ENCODE measurements at regions not wholly inside any gene's neighbourhood (a gene's known extent, or its start where the extent isn't known, plus 50 kb on each side); places are given as distances from the start of the nearest gene placed in this dataset.

DNA sequence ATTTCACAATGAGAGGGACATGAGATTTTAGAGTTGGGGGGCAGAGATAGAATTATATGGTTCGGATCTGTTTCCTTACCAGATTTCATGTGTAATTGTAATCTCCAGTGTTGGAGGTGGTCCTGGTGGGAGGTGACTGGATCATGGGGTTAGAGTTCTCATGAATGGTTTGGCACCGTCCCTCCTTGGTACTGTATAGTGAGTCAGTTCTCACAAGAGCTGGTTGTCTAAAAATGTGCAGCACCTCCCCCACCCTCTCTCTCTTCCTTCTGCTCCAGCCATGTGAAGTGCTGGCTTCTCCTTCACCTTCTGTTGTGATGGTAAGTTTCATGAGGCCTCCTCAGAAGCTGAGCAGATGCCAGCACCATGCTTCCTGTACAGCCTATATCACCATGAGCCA, 138.1 kb downstream of the SCG2 start (continued):
- TF ChIP-seq, protein P1, sequence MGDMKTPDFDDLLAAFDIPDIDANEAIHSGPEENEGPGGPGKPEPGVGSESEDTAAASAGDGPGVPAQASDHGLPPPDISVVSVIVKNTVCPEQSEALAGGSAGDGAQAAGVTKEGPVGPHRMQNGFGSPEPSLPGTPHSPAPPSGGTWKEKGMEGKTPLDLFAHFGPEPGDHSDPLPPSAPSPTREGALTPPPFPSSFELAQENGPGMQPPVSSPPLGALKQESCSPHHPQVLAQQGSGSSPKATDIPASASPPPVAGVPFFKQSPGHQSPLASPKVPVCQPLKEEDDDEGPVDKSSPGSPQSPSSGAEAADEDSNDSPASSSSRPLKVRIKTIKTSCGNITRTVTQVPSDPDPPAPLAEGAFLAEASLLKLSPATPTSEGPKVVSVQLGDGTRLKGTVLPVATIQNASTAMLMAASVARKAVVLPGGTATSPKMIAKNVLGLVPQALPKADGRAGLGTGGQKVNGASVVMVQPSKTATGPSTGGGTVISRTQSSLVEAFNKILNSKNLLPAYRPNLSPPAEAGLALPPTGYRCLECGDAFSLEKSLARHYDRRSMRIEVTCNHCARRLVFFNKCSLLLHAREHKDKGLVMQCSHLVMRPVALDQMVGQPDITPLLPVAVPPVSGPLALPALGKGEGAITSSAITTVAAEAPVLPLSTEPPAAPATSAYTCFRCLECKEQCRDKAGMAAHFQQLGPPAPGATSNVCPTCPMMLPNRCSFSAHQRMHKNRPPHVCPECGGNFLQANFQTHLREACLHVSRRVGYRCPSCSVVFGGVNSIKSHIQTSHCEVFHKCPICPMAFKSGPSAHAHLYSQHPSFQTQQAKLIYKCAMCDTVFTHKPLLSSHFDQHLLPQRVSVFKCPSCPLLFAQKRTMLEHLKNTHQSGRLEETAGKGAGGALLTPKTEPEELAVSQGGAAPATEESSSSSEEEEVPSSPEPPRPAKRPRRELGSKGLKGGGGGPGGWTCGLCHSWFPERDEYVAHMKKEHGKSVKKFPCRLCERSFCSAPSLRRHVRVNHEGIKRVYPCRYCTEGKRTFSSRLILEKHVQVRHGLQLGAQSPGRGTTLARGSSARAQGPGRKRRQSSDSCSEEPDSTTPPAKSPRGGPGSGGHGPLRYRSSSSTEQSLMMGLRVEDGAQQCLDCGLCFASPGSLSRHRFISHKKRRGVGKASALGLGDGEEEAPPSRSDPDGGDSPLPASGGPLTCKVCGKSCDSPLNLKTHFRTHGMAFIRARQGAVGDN (IDR thresholded peaks at IDR 0.05): no peak

- ChIA-PET SMC1A (ENCODE audit: uncharacterized antibody, unreplicated experiment) (no interaction called here), RAD21 (ENCODE audit: unreplicated experiment) (no interaction called here), CTCF (no interaction called here), POLR2A (no interaction called here)
- Histone ChIP-seq H4K20me1 (ENCODE audit: control insufficient read depth, insufficient read depth) (no peaks in the 10 kb centered on the region), H3K9ac (ENCODE audit: control insufficient read depth, insufficient read depth, low read length) (no peak overlapping the region), H3K36me3 (ENCODE audit: control insufficient read depth in 2 of 2, insufficient read depth in 2 of 2, low read length in 1 of 2) (no peaks in the 10 kb centered on the region), H2AFZ (ENCODE audit: control insufficient read depth, low read depth, low read length) (no peak overlapping the region), H3K27me3 (replicated peaks in 1 of 2; ENCODE audit: control insufficient read depth in 2 of 2, insufficient read depth in 2 of 2, low read length in 1 of 2) (no peaks in the 10 kb centered on the region), H3K9me3 (replicated peaks; ENCODE audit: control insufficient read depth, insufficient read depth, low read length) (no peaks in the 10 kb centered on the region; the same call in 2 of the 3 replicates), H3K4me3 (no peak overlapping the region), H3K4me2 (ENCODE audit: control insufficient read depth, insufficient read depth) (no peak overlapping the region), H3K27ac (ENCODE audit: control insufficient read depth, insufficient read depth) (no peak overlapping the region), H3K79me2 (ENCODE audit: control insufficient read depth, insufficient read depth, low read length) (no peaks in the 10 kb centered on the region), H3K4me1 (ENCODE audit: control insufficient read depth, insufficient read depth, low read length) (no peaks in the 10 kb centered on the region)
- intact Hi-C loops (cut with micrococcal nuclease; ENCODE audit: unreplicated experiment) (no loop called here), in situ Hi-C loops (cut with MboI) (no loop called here)
- 0% methylated on average over 2 of the region's 2 CpGs for WGBS (ENCODE audit: insufficient coverage, insufficient replicate concordance, low lambda C conversion rate, missing lambda C conversion rate)
- FAIRE-seq: no peak
- DNase-seq (ENCODE audit: low read depth, low spot score): no peak
- TF ChIP-seq HDAC6 (IDR thresholded peaks at IDR 0.05; ENCODE audit: unreplicated experiment) (no peak), RAD51 (IDR thresholded peaks at IDR 0.05) (no peak), EGR1 (IDR thresholded peaks at IDR 0.05; ENCODE audit: borderline replicate concordance in 1 of 2, low read depth in 2 of 2, low read length in 2 of 2) (no peak), CBX5 (IDR thresholded peaks at IDR 0.05; ENCODE audit: low read depth) (no peak)
- TF ChIP-seq, protein P2, sequence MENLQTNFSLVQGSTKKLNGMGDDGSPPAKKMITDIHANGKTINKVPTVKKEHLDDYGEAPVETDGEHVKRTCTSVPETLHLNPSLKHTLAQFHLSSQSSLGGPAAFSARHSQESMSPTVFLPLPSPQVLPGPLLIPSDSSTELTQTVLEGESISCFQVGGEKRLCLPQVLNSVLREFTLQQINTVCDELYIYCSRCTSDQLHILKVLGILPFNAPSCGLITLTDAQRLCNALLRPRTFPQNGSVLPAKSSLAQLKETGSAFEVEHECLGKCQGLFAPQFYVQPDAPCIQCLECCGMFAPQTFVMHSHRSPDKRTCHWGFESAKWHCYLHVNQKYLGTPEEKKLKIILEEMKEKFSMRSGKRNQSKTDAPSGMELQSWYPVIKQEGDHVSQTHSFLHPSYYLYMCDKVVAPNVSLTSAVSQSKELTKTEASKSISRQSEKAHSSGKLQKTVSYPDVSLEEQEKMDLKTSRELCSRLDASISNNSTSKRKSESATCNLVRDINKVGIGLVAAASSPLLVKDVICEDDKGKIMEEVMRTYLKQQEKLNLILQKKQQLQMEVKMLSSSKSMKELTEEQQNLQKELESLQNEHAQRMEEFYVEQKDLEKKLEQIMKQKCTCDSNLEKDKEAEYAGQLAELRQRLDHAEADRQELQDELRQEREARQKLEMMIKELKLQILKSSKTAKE (IDR thresholded peaks at IDR 0.05; ENCODE audit: low read depth, poor library complexity, severe bottlenecking): no peak
- no TSS peak for BruUV-seq (replicated peaks)
- no peak for ATAC-seq
These were observed 136.4 kb downstream of the SCG2 start for GRCh38 chr2:223465793-223466192.

All from GM12878 (cell line).